ENCODE measurements at regions not wholly inside any gene's neighbourhood (a gene's known extent, or its start where the extent isn't known, plus 50 kb on each side); places are given as distances from the start of the nearest gene placed in this dataset.

- no peak for DNase-seq (ENCODE audit: low spot score in 2 of 2)
- FAIRE-seq: no peak
Measured at GRCh38 chr11:109735128-109735527, 313.1 kb downstream of the C11orf87 start.

GRCh38 chr11:109739379-109739778 is 317.4 kb downstream of the C11orf87 start:
- no peak for FAIRE-seq
- no peak for DNase-seq (ENCODE audit: low spot score in 2 of 2)

GRCh38 chr11:109745996-109746625 is 324.1 kb downstream of the C11orf87 start:
- FAIRE-seq: no peak

GRCh38 chr11:109747839-109748238 is 325.8 kb downstream of the C11orf87 start:
- FAIRE-seq (no peak), DNase-seq (ENCODE audit: low spot score in 2 of 2) (no peak)

More at GRCh38 chr11:109745996-109746625, 324.1 kb downstream of the C11orf87 start:
- DNase-seq (ENCODE audit: low spot score in 2 of 2): no peak

- DNase-seq (ENCODE audit: low spot score in 2 of 2) (no peak), FAIRE-seq (no peak)
Measured at GRCh38 chr11:109749476-109749875, 327.5 kb downstream of the C11orf87 start.

- DNase-seq (ENCODE audit: low spot score in 2 of 2) (no peak), FAIRE-seq (no peak)
Measured at GRCh38 chr11:109750964-109751363, 329.0 kb downstream of the C11orf87 start.

GRCh38 chr11:109752212-109752825 is 330.3 kb downstream of the C11orf87 start:
- DNase-seq (ENCODE audit: low spot score in 2 of 2) (no peak), FAIRE-seq (no peak)

GRCh38 chr11:109756521-109756920 is 334.5 kb downstream of the C11orf87 start:
- no peak for DNase-seq (ENCODE audit: low spot score in 2 of 2)
- no peak for FAIRE-seq

GRCh38 chr11:109756951-109757350 is 335.0 kb downstream of the C11orf87 start:
- no peak for FAIRE-seq

GRCh38 chr11:109762546-109762945 is 330.6 kb upstream of the ZC3H12C start:
- DNase-seq (ENCODE audit: low spot score in 2 of 2): no peak
- FAIRE-seq: no peak

More at GRCh38 chr11:109756951-109757350, 335.0 kb downstream of the C11orf87 start:
- DNase-seq (ENCODE audit: low spot score in 2 of 2): no peak

GRCh38 chr11:109765709-109766311 is 327.4 kb upstream of the ZC3H12C start:
- FAIRE-seq (no peak), DNase-seq (ENCODE audit: low spot score in 2 of 2) (no peak)

GRCh38 chr11:109769858-109770257 is 323.3 kb upstream of the ZC3H12C start:
- no peak for FAIRE-seq
- no peak for DNase-seq (ENCODE audit: low spot score in 2 of 2)

GRCh38 chr11:109770323-109770722 is 322.9 kb upstream of the ZC3H12C start:
- DNase-seq (ENCODE audit: low spot score in 2 of 2) (no peak), FAIRE-seq (no peak)

- no peak for FAIRE-seq
- no peak for DNase-seq (ENCODE audit: low spot score in 2 of 2)
Measured at GRCh38 chr11:109772892-109773291, 320.3 kb upstream of the ZC3H12C start.

- DNase-seq (ENCODE audit: low spot score in 2 of 2): no peak
- FAIRE-seq: no peak
Measured at GRCh38 chr11:109775686-109776085, 317.5 kb upstream of the ZC3H12C start.

- DNase-seq (ENCODE audit: low spot score in 2 of 2) (no peak), FAIRE-seq (no peak)
Measured at GRCh38 chr11:109783014-109783413, 310.2 kb upstream of the ZC3H12C start.

- DNase-seq (ENCODE audit: low spot score in 2 of 2): no peak
- no peak for FAIRE-seq
Measured at GRCh38 chr11:109783840-109784239, 309.4 kb upstream of the ZC3H12C start.

- no peak for DNase-seq (ENCODE audit: low spot score in 2 of 2)
- FAIRE-seq: no peak
Measured at GRCh38 chr11:109784536-109784935, 308.7 kb upstream of the ZC3H12C start.

GRCh38 chr11:109785198-109785597 is 308.0 kb upstream of the ZC3H12C start:
- FAIRE-seq: no peak
- no peak for DNase-seq (ENCODE audit: low spot score in 2 of 2)

GRCh38 chr11:109785714-109786113 is 307.5 kb upstream of the ZC3H12C start:
- FAIRE-seq (no peak), DNase-seq (ENCODE audit: low spot score in 2 of 2) (no peak)

- DNase-seq (ENCODE audit: low spot score in 2 of 2) (no peak), FAIRE-seq (no peak)
Measured at GRCh38 chr11:109788948-109789490, 304.2 kb upstream of the ZC3H12C start.

- no peak for FAIRE-seq
- DNase-seq (ENCODE audit: low spot score in 2 of 2): no peak
Measured at GRCh38 chr11:109789901-109790300, 303.3 kb upstream of the ZC3H12C start.
